Uterus (tissue), 2 donors: ENCODE measurements at regions not wholly inside any gene's neighbourhood (a gene's known extent, or its start where the extent isn't known, plus 50 kb on each side); places are given as distances from the start of the nearest gene placed in this dataset.

Experiments used
- CTCF ChIP-seq, 4 experiments: fragments of 200-600 bp in 2 of 4; fragments of 450-650 bp in 2 of 4; sonication (generic) in 2 of 4; IDR thresholded peaks; one replicate each; pipeline ENCODE4 v1.5.1; 2016 to 2019; ENCODE audit warnings: antibody characterized with exemption in 4 of 4, mild to moderate bottlenecking in 2 of 4, moderate library complexity in 1 of 4
- POLR2A ChIP-seq, 2 donors: fragments of 450-650 bp; IDR thresholded peaks; one replicate each; pipeline ENCODE4 v1.6.1; 2016; ENCODE audit warnings: antibody characterized with exemption in 2 of 2, mild to moderate bottlenecking in 1 of 2, moderate library complexity in 1 of 2

- TF ChIP-seq POLR2A (IDR thresholded peaks at IDR 0.05) = no peak
- no peak for TF ChIP-seq CTCF (IDR thresholded peaks at IDR 0.05)
These were observed 220.8 kb downstream of the MYCN start for GRCh38 chr2:16161085-16161565.
